ENCODE measurements at regions not wholly inside any gene's neighbourhood (a gene's known extent, or its start where the extent isn't known, plus 50 kb on each side); places are given as distances from the start of the nearest gene placed in this dataset.

- 2% methylated on average over 3 of the region's 3 CpGs for WGBS (ENCODE audit: low lambda C conversion rate)
- H3K4me1 ChIP-seq (ENCODE audit: insufficient read depth, low read length) = no peaks in the 10 kb centered on the region
- intact Hi-C loops (cut with micrococcal nuclease; ENCODE audit: unreplicated experiment) = no loop called here
- no peaks in the 10 kb centered on the region for H3K27me3 ChIP-seq (ENCODE audit: control insufficient read depth in 1 of 2, insufficient read depth in 2 of 2, low read length in 2 of 2)
- no peak overlapping the region for H3K4me2 ChIP-seq (ENCODE audit: low read depth, low read length)
- in situ Hi-C loops (cut with HindIII; ENCODE audit: extremely low pct_ligation_motif_present, low pct_unique_long_range_greater_than_20kb) = no loop called here
- H3K9me3 ChIP-seq (ENCODE audit: low read length) = no peaks in the 10 kb centered on the region
- CTCF ChIA-PET (ENCODE audit: low intra/inter-chr PET ratio, low total read pairs) = no interaction called here
- H3K36me3 ChIP-seq (replicated peaks in 1 of 2; ENCODE audit: control insufficient read depth in 1 of 2, insufficient read depth in 2 of 2, low read length in 2 of 2) = no peaks in the 10 kb centered on the region
- H3K9ac ChIP-seq (ENCODE audit: insufficient read depth, low read depth, low read length) = no peak overlapping the region
- ATAC-seq (no peak), FAIRE-seq (no peak), DNase-seq (ENCODE audit: low spot score) (no peak)
- BruUV-seq (replicated peaks) = no TSS peak
- no peaks in the 10 kb centered on the region for H3K79me2 ChIP-seq (ENCODE audit: insufficient read depth, low read length)
- no peak overlapping the region for H3K4me3 ChIP-seq (replicated peaks in 1 of 3; ENCODE audit: insufficient read depth in 1 of 3, low read depth in 2 of 3, low read length in 3 of 3)
- POLR2A ChIA-PET = no interaction called here
- no peaks in the 10 kb centered on the region for H4K20me1 ChIP-seq (ENCODE audit: insufficient read depth, low read length)
- no peak overlapping the region for H3K27ac ChIP-seq (ENCODE audit: extremely low read length, insufficient read depth, low read length)
- H2AFZ ChIP-seq (ENCODE audit: low read length) = no peak overlapping the region
- TF ChIP-seq ZFYVE20 (CRISPR knock-in tag; IDR thresholded peaks at IDR 0.05; ENCODE audit: borderline replicate concordance, low read depth) (no peak), ZSCAN29 (CRISPR knock-in tag; conservative IDR thresholded peaks at IDR 0.05) (no peak), TBX2 (CRISPR knock-in tag; IDR thresholded peaks at IDR 0.05; ENCODE audit: borderline replicate concordance) (no peak), SOX5 (CRISPR knock-in tag; IDR thresholded peaks at IDR 0.05; ENCODE audit: borderline replicate concordance) (no peak), RXRA (CRISPR knock-in tag; IDR thresholded peaks at IDR 0.05) (no peak), TRIM22 (IDR thresholded peaks at IDR 0.05) (no peak), E2F5 (CRISPR knock-in tag; conservative IDR thresholded peaks at IDR 0.05) (no peak), ZNF614 (CRISPR knock-in tag; IDR thresholded peaks at IDR 0.05; ENCODE audit: borderline replicate concordance) (no peak), ZNF253 (CRISPR knock-in tag; IDR thresholded peaks at IDR 0.05; ENCODE audit: borderline replicate concordance) (no peak), ZNF616 (CRISPR knock-in tag; IDR thresholded peaks at IDR 0.05; ENCODE audit: low read depth) (no peak), ZNF121 (CRISPR knock-in tag; IDR thresholded peaks at IDR 0.05) (no peak), ZNF232 (CRISPR knock-in tag; IDR thresholded peaks at IDR 0.05; ENCODE audit: borderline replicate concordance) (no peak), ARNTL (CRISPR knock-in tag; IDR thresholded peaks at IDR 0.05) (no peak), HINFP (CRISPR knock-in tag; IDR thresholded peaks at IDR 0.05; ENCODE audit: low read depth) (no peak)
- TF ChIP-seq, protein P1, sequence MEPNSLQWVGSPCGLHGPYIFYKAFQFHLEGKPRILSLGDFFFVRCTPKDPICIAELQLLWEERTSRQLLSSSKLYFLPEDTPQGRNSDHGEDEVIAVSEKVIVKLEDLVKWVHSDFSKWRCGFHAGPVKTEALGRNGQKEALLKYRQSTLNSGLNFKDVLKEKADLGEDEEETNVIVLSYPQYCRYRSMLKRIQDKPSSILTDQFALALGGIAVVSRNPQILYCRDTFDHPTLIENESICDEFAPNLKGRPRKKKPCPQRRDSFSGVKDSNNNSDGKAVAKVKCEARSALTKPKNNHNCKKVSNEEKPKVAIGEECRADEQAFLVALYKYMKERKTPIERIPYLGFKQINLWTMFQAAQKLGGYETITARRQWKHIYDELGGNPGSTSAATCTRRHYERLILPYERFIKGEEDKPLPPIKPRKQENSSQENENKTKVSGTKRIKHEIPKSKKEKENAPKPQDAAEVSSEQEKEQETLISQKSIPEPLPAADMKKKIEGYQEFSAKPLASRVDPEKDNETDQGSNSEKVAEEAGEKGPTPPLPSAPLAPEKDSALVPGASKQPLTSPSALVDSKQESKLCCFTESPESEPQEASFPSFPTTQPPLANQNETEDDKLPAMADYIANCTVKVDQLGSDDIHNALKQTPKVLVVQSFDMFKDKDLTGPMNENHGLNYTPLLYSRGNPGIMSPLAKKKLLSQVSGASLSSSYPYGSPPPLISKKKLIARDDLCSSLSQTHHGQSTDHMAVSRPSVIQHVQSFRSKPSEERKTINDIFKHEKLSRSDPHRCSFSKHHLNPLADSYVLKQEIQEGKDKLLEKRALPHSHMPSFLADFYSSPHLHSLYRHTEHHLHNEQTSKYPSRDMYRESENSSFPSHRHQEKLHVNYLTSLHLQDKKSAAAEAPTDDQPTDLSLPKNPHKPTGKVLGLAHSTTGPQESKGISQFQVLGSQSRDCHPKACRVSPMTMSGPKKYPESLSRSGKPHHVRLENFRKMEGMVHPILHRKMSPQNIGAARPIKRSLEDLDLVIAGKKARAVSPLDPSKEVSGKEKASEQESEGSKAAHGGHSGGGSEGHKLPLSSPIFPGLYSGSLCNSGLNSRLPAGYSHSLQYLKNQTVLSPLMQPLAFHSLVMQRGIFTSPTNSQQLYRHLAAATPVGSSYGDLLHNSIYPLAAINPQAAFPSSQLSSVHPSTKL (CRISPR knock-in tag; IDR thresholded peaks at IDR 0.05) = no peak
- TF ChIP-seq, protein P2, sequence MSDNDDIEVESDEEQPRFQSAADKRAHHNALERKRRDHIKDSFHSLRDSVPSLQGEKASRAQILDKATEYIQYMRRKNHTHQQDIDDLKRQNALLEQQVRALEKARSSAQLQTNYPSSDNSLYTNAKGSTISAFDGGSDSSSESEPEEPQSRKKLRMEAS (IDR thresholded peaks at IDR 0.05) = no peak
- TF ChIP-seq, protein P3, sequence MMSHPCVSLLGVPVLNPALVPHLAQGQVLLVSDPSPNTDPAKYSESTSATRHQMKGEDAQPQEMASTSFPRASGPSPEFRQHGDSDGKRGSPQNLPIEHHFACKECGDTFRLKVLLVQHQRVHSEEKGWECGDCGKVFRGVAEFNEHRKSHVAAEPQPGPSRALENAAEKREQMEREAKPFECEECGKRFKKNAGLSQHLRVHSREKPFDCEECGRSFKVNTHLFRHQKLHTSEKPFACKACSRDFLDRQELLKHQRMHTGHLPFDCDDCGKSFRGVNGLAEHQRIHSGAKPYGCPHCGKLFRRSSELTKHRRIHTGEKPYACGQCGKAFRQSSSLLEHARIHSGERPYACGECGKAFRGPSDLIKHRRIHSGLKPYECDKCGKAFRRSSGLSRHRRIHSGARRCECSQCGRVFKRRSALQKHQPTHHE (CRISPR knock-in tag; IDR thresholded peaks at IDR 0.05; ENCODE audit: borderline replicate concordance) = no peak
Observed at GRCh38 chr16:52928955-52929354, 123.7 kb downstream of the CHD9NB start.
